ENCODE measurements at regions not wholly inside any gene's neighbourhood (a gene's known extent, or its start where the extent isn't known, plus 50 kb on each side); places are given as distances from the start of the nearest gene placed in this dataset.
"Not testable (repeated sequence)": the region's sequence is repeated elsewhere in the genome, so short reads cannot be mapped to it uniquely, and the experiment has no call there.

DNA sequence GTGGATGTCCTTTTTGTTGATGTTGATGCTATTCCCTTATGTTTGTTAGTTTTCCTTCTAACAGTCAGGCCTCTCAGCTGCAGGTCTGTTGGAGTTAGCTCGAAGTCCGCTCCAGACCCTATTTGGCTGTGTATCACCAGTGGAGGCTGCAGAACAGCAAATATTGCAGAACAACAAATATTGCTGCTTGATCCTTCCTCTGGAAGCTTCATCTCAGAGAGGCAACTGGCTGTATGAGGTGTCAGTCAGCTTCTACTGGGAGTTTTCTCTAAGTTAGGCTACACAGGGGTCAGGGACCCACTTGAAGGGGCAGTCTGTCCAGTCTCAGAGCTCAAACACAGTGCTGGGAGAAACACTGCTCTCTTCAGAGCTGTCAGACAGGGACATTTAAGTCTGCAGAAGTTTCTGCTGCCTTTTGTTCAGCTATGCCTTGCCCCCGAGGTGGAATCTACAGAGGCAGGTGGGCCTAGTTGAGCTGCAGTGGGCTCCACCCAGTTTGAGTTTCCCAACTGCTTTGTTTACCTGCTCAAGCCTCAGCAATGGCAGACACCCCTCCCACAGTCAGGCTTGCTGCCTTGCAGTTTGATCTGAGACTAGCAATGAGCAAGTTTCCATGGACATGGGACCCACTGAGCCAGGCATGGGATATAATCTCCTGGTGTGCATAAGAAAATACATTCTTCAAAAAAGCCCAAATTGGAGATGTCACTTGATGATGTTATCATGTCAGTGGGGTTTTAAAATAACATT is 99.5 kb downstream of the KDM5D start:
- ATAC-seq (no peak), DNase-seq (ENCODE audit: low spot score in 2 of 2) (no peak)
- peaks cover 0 to 7% of the 10 kb centered on the region in 2 donors for H3K36me3 Mint-ChIP-seq
- H3K27ac Mint-ChIP-seq = no peak overlapping the region
- peaks cover 0 to 4% of the 10 kb centered on the region in 2 donors for H3K9me3 Mint-ChIP-seq

DNA sequence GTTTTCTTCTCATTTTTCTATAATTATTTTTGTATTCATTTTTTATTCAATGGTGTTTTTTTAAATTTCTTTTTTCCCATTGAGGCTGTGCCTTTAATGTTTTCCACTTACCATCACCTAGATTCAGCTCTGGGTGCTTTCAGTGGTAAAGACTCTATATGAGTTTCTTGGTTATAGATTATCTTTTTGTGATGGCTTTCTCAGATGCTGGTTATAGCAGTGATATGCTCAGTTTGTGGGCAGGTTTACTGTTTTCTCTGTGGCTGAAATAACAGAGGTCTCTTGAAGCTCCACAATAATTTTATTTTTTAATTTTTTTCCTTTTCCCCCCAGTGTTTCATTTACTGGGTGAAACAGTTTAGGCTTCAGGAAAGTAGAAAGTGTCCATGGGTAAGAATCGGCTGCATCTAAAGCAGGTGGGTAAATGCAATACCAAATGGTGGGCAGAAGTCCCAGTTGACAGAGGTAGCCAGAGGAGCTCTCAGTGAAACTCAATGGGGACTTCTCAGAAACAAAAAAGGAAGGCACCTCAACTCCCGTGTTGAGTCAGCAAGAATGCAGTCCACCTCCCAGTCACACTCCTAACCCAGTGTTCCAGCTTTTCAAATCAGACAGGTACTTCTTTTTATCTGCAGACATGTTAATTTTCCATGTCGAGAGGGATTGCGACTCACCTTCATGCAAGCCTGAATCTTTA is 106.7 kb downstream of the KDM5D start:
- H3K9me3 Mint-ChIP-seq = peaks cover 0 to 6% of the 10 kb centered on the region in 2 donors
- DNase-seq (ENCODE audit: low spot score in 2 of 2) (no peak), ATAC-seq (no peak)
- H3K36me3 Mint-ChIP-seq = peaks cover 0 to 6% of the 10 kb centered on the region in 2 donors
- no peak overlapping the region for H3K27ac Mint-ChIP-seq

DNA sequence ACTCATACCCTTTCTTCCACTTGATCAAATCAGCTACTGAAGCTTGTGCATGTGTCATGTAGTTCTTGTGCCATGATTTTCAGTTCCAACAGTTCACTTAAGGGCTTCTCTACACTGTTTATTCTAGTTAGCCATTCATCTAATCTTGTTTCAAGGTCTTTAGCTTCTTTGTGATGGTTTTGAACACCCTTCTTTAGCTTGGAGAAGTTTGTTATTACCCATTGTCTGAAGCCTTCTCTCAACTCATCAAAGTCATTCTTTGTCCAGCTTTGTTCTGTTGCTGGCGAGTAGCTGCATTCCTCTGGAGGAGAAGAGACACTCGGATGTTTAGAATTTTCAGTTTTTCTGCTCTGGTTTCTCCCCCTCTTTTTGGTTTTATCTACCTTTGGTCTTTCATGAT is 115.6 kb downstream of the KDM5D start:
- ATAC-seq = no peak
- H3K9me3 Mint-ChIP-seq = peaks cover 4 to 6% of the 10 kb centered on the region in 2 donors
- no peak overlapping the region for H3K27ac Mint-ChIP-seq

DNA sequence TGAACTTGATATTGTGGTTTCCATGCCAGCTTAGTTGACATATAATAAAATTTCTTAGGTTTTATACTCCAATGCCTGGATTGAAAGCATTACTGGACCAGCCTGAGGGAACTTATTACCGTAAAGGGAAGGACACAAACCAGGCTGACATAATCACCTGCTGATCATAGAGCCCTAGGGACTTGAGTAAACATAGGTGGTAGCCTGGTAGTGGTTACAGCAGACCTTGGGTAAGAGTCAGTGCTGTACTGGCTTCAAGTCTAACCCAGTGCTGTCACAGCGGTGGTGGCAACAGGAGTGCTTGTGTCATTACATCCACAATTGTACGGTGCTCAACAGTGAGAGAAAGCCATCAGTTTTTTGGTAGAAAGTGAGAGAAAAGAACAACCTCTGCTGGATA is 122.1 kb downstream of the KDM5D start:
- DNase-seq (ENCODE audit: low spot score in 2 of 2) (no peak), ATAC-seq (no peak)
- H3K36me3 Mint-ChIP-seq = peaks cover 0 to 6% of the 10 kb centered on the region in 2 donors
- H3K27ac Mint-ChIP-seq = no peak overlapping the region
- peaks cover 0 to 4% of the 10 kb centered on the region in 2 donors for H3K9me3 Mint-ChIP-seq

More for the DNA sequence above, 115.6 kb downstream of the KDM5D start:
- DNase-seq (ENCODE audit: low spot score in 2 of 2) = no peak
- H3K36me3 Mint-ChIP-seq = peaks cover 0 to 17% of the 10 kb centered on the region in 2 donors

DNA sequence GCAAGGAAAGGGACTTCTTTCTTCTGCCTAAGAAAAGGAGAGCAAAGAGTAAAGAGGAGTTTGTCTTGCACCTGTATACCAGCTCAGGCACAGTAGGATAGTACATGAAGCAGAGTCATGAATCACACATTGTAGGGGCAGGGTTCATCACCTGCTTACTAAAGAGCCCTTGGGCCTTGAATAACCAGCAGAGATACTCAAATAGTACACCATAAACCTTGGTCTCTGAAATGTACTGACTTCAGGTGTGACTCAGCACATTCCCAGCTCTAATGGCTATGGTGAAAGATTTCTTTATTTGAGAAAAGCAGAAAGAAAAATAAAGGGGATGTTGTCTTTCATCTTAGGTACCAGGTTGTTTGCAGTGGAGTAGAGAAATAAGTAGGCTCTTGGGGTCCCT is 122.8 kb downstream of the KDM5D start:
- ATAC-seq = no peak
- H3K27ac Mint-ChIP-seq = no peak overlapping the region
- H3K9me3 Mint-ChIP-seq = no peaks in the 10 kb centered on the region
- DNase-seq (ENCODE audit: low spot score in 2 of 2) = no peak
- peaks cover 0 to under 1% of the 10 kb centered on the region in 2 donors for H3K36me3 Mint-ChIP-seq

DNA sequence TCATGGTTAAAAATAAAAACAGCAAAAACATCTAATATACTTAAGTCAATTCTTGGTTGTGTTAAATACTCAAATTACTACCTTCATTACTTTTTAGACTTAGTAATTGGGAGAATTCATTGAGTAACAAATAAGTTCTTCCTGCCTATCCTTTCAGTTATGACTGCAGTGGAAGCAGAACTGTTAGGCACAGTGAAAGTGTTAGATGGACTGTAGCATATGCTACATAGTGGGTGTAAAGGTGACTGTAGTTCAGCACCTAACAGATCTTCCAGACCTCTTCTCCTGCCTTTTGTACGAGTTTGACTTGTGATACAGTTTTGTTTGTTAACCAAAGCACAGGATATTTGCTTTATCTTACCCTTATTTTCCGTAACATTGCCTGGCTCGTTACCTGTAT is 143.4 kb downstream of the KDM5D start:
- H3K27ac Mint-ChIP-seq = no peak overlapping the region
- ATAC-seq (peak in 1 of 2 donors; percentile 50), DNase-seq (ENCODE audit: low spot score in 2 of 2) (no peak)
- H3K9me3 Mint-ChIP-seq = no peaks in the 10 kb centered on the region
- peaks cover 6 to 8% of the 10 kb centered on the region in 2 donors for H3K36me3 Mint-ChIP-seq

DNA sequence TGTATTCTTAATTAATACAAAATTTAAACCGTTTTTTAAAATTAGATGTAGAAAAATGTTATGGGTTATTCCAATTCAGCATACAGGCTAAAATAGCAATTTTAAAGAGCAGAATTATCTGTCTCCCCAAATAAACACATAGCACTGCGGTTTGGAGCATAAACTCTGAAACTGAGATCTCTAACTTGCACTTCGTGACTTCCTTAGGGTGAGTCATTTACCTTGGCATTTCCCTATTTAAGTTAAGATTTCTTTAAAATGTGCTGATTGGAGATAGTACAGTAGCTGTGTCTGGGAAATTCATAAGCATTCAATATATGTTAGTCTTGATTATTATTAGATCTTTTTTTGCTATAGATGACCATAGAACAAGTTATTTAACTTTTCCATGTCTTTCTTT is 143.8 kb downstream of the KDM5D start:
- H3K27ac Mint-ChIP-seq = no peak overlapping the region

DNA sequence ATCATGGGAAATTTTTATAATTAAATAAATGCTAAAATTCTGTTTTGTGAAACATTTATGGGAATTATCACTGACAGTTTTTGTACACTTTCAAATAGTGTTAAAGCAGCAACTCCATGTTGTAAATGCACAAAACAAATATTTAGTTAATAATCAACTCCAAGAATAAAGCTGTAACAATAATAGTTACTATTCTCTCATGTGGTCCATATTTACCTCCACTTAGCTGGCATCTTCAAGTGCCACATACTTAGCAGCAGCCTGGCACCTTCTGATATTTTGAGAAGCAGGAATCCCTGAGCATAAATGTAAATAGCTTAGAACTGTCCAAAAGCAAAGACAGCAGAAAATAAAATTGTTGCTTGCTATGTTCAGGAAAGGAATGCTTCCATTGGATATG is 154.3 kb downstream of the KDM5D start:
- DNase-seq (ENCODE audit: low spot score in 2 of 2) (no peak), ATAC-seq (no peak)
- H3K27ac Mint-ChIP-seq = no peak overlapping the region
- no peaks in the 10 kb centered on the region for H3K9me3 Mint-ChIP-seq
- peaks cover 0 to under 1% of the 10 kb centered on the region in 2 donors for H3K36me3 Mint-ChIP-seq

More for the DNA sequence above, 143.8 kb downstream of the KDM5D start:
- no peaks in the 10 kb centered on the region for H3K9me3 Mint-ChIP-seq
- ATAC-seq (peak in 1 of 2 donors; percentile 57), DNase-seq (ENCODE audit: low spot score in 2 of 2) (no peak)
- peaks cover 6 to 8% of the 10 kb centered on the region in 2 donors for H3K36me3 Mint-ChIP-seq

DNA sequence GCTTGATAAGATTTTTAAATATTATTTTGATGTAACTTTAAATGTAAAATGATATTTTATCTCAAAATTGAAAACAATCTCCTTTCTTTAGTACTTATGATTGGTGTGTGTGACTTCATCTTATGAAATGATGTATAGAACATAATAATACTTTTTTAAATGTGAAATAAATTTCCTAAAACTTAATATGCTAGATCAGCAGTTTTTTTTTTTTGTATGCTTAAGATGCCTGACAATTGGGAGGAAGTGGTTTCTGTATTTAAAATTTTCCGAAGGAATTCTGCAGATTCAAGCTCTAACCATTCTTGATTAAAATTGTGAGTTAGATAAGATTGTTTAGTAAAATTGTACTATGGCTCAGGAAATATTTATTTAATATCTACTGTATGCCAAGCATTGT is 154.9 kb downstream of the KDM5D start:
- no peak for DNase-seq (ENCODE audit: low spot score in 2 of 2)
- peaks cover 0 to 7% of the 10 kb centered on the region in 2 donors for H3K36me3 Mint-ChIP-seq
- H3K27ac Mint-ChIP-seq = no peak overlapping the region

DNA sequence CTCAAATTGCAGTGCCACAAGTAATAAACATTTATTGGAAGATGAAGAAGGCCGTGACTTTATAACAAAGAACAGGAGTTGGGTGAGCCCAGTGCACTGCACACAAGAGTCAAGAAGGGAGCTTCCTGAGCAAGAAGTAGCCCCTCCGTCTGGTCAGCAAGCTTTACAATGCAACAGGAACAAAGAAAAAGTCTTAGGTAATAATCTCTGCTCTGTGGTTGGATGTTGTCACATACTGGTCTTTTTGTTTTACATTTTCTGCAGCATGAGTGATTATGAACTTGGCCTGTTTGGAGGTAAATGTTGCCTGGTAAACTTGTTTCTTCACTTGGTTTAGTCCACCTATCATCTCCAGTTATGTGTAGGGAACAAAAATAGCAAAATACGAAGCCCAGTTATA is 157.2 kb downstream of the KDM5D start:
- ATAC-seq = no peak
- Mint-ChIP-seq H3K9me3 (no peaks in the 10 kb centered on the region), H3K27ac (peak overlapping the region in 1 of 2 donors; percentile 24), H3K36me3 (peaks cover 0 to 7% of the 10 kb centered on the region in 2 donors)
- no peak for DNase-seq (ENCODE audit: low spot score in 2 of 2)

More for the DNA sequence above, 154.9 kb downstream of the KDM5D start:
- no peak for ATAC-seq
- no peaks in the 10 kb centered on the region for H3K9me3 Mint-ChIP-seq

DNA sequence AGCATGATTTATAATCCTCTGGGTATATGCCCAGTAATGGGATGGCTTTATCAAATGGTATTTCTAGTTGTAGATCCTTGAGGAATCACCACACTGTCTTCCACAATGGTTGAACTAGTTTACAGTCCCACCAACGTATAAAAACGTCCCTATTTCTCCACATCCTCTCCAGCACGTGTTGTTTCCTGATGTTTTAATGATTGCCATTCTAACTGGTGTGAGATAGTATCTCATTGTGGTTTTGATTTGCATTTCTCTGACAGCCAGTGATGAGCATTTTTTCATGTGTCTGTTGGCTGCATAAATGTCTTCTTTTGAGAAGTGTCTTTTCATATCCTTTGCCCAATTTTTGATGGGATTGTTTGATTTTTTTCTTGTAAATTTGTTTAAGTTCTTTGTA is 163.5 kb downstream of the KDM5D start:
- not testable (repeated sequence) for H3K9me3 Mint-ChIP-seq; ATAC-seq; DNase-seq (ENCODE audit: low spot score in 2 of 2); H3K36me3 Mint-ChIP-seq
- peak overlapping the region in 1 of 2 donors; percentile 35 for H3K27ac Mint-ChIP-seq

DNA sequence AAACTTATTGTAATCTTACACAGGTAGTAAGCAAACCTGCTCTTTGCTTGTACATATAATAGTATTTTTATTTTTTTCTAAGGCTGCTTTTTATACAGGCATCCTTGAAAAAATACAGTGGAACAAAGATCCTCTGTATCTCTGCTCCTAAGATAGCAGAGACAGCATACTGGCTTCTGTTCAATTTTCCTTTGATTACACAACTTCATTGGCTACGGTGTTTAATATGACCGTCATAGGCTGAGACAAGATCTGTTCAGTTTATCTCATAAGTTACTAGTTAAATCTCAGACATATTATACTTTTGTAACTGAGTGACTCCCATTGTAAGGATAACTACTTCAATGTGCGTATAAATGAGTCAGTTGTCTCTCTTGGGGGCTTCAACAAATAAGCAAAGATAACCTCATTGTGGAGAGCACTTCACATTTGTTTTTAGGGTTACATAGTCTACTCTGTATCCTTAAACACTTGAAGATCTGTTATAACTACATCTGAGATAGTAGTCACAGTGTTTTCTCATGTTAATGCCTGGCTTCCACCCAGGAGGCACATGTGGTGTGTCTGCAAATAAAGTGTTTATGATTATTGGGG is 166.1 kb downstream of the KDM5D start:
- DNase-seq (ENCODE audit: low spot score in 2 of 2) (no peak), ATAC-seq (no peak)
- Mint-ChIP-seq H3K27ac (no peak overlapping the region), H3K9me3 (no peaks in the 10 kb centered on the region), H3K36me3 (no peaks in the 10 kb centered on the region)

DNA sequence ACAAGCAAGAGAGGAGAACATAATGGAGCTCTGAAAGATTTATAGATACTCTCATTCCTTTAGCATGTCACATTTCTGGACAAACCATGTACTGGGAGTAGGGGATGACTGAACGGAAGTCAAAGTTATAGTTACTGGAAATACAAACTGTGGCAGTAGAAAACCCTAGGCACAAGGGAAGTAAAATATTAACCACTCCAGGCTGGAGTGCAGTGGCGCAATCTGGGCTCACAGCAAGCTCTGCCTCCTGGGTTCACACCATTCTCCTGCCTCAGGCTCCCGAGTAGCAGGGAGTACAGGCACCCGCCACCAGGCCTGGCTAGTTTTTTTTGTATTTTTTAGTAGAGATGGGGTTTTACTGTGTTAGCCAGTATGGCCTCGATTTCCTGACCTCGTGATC is 167.3 kb downstream of the KDM5D start:
- ATAC-seq (no peak), DNase-seq (ENCODE audit: low spot score in 2 of 2) (no peak)
- H3K36me3 Mint-ChIP-seq = no peaks in the 10 kb centered on the region
- no peak overlapping the region for H3K27ac Mint-ChIP-seq
- no peaks in the 10 kb centered on the region for H3K9me3 Mint-ChIP-seq

DNA sequence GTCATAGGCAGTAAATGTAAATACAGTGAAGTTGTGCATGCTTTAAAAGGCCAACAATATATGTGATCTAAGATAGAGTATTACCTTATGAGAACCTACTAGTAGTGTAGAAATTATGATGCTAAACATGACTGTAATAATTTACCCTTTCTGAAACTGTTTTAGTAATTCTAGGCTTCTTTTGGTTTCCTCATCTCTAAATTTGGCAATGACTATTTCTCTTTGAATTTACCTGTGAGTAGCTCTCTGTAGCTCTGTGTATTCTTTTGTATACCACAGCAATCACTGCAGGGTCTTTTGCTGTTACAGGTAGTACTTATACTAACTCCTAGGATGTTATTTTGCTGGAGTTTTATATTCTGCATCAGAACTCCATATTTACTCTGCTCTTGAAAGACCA is 169.6 kb downstream of the KDM5D start:
- DNase-seq (ENCODE audit: low spot score in 2 of 2) (no peak), ATAC-seq (peak in 1 of 2 donors; percentile 84)
- Mint-ChIP-seq H3K9me3 (no peaks in the 10 kb centered on the region), H3K27ac (no peak overlapping the region), H3K36me3 (no peaks in the 10 kb centered on the region)

DNA sequence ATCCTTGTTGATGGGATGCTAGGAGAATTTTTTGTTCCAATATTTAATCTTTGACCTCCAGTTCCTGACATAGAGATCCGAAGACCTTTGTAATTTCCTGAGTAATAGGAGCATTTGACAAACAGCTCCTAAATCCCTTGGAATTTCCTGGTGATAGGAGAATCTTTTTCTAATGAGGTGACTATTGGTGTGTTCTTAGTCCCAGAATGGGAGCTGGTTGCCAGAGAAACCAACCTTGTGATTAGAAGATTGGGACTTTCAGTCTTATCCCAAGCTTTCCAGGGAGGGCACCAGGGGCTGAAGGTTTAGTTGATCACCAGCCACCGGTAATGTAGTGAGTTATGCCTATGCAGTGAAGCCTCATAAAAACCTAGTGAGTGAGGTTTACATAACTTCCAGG is 170.9 kb downstream of the KDM5D start:
- DNase-seq (ENCODE audit: low spot score in 2 of 2) (no peak), ATAC-seq (no peak)
- H3K9me3 Mint-ChIP-seq = no peaks in the 10 kb centered on the region
- H3K27ac Mint-ChIP-seq = no peak overlapping the region
- peaks cover 0 to 4% of the 10 kb centered on the region in 2 donors for H3K36me3 Mint-ChIP-seq

DNA sequence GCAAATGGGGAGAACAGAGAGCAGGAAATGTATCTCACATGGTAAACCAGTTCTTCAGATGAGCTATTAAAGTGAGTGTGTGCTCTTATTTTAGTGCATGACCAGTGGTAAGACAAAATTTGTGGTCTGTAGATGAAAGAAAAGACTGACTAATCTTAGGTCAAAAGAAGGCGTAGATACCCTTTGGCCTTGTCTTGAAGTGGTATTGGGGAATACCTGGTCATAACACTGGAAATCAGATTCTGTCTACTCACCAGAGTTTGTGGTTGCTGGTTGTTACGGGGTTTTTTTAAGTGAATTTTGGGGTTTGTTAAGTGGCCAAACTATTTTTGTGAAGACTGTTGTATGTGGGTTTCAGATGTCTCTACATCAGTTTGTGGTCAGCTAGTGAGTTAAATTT is 173.5 kb downstream of the KDM5D start:
- DNase-seq (ENCODE audit: low spot score in 2 of 2) (no peak), ATAC-seq (peak in 1 of 2 donors; percentile 56)
- no peaks in the 10 kb centered on the region for H3K9me3 Mint-ChIP-seq
- peaks cover 0 to 5% of the 10 kb centered on the region in 2 donors for H3K36me3 Mint-ChIP-seq
- peak overlapping the region in 1 of 2 donors; percentile 64 for H3K27ac Mint-ChIP-seq

DNA sequence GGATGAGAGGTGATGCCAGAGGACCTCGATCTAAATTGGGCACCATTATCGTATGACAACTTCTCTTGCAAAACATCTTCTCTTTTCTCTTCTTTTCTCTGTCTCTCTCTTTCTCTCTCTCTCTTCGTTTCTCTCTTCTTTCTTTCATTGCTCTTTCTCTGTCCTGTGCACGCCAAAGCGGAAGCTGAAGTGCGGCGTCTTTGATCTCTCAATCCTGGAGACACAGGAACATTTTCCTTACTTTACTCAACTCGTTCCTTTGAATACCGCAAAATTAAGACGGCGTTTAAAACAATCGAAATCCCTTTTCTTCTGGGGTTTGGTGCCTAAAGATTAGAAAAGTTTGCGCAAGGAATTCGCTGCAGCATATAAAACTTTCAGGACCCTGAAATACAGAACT is 176.6 kb downstream of the KDM5D start:
- peak in 1 of 2 donors; percentile 6 for ATAC-seq
- H3K36me3 Mint-ChIP-seq = peaks cover 0 to 5% of the 10 kb centered on the region in 2 donors
- H3K27ac Mint-ChIP-seq = peak overlapping the region; percentile 98 to 99
- no peak for DNase-seq (ENCODE audit: low spot score in 2 of 2)
- no peaks in the 10 kb centered on the region for H3K9me3 Mint-ChIP-seq
